ENCODE measurements at regions not wholly inside any gene's neighbourhood (a gene's known extent, or its start where the extent isn't known, plus 50 kb on each side); places are given as distances from the start of the nearest gene placed in this dataset.

- DNase-seq: no peak
These were observed 95.8 kb upstream of the LDB2 start for GRCh38 chr4:16993956-16994840.

- no peak for DNase-seq
These were observed 94.3 kb upstream of the LDB2 start for GRCh38 chr4:16992566-16993225.

GRCh38 chr4:16991450-16991849, 93.0 kb upstream of the LDB2 start:
- no peak for DNase-seq

- DNase-seq: no peak
These were observed 90.9 kb upstream of the LDB2 start for GRCh38 chr4:16989371-16989770.

GRCh38 chr4:16988814-16989213, 90.4 kb upstream of the LDB2 start:
- no peak for DNase-seq

- DNase-seq: no peak
These were observed 78.6 kb upstream of the LDB2 start for GRCh38 chr4:16977081-16977480.

- no peak for DNase-seq
These were observed 71.3 kb upstream of the LDB2 start for GRCh38 chr4:16969696-16970135.

GRCh38 chr4:16967722-16968121, 69.3 kb upstream of the LDB2 start:
- DNase-seq: no peak

- no peak for DNase-seq
These were observed 60.9 kb upstream of the LDB2 start for GRCh38 chr4:16959305-16959704.

GRCh38 chr4:16952896-16953630, 54.6 kb upstream of the LDB2 start:
- no peak for DNase-seq

- no peak for DNase-seq
These were observed 54.0 kb upstream of the LDB2 start for GRCh38 chr4:16952462-16952871.

Measured in GOT3 (cell line).